SK-N-SH treated with all-trans-retinoic acid at 6 μM for 48 hours (cell line): ENCODE measurements at regions not wholly inside any gene's neighbourhood (a gene's known extent, or its start where the extent isn't known, plus 50 kb on each side); places are given as distances from the start of the nearest gene placed in this dataset.

ENCODE experiments used
- ATAC-seq: fragments of 200-7000 bp; cut with Tn5 transposase; 3 replicates; pipeline ENCODE4 v1.9.1; 2020; ENCODE audit warnings: mild to moderate bottlenecking, moderate library complexity
- BACH2 ChIP-seq: fragments of 250-450 bp; sonication (Bioruptor Pico); IDR thresholded peaks from 2 replicates; pipeline ENCODE4 v1.9.0; 2021; ENCODE audit warnings: mild to moderate bottlenecking, borderline replicate concordance
- CREB5 ChIP-seq: fragments of 250-450 bp; sonication (Bioruptor Pico); IDR thresholded peaks from 2 replicates; pipeline ENCODE4 v1.5.1; 2020; ENCODE audit warnings: low read depth, mild to moderate bottlenecking, moderate library complexity
- CSDC2 ChIP-seq: fragments of 250-450 bp; sonication (Bioruptor Pico); IDR thresholded peaks from 2 replicates; pipeline ENCODE4 v1.5.0; 2020; ENCODE audit warnings: mild to moderate bottlenecking, moderate library complexity
- CSRNP3 ChIP-seq: fragments of 250-450 bp; sonication (Bioruptor Pico); IDR thresholded peaks from 2 replicates; pipeline ENCODE4 v1.5.1; 2021; ENCODE audit warnings: mild to moderate bottlenecking, moderate library complexity
- ESRRG ChIP-seq: fragments of 250-450 bp; sonication (Bioruptor Pico); IDR thresholded peaks from 2 replicates; pipeline ENCODE4 v1.6.1; 2021; ENCODE audit warnings: mild to moderate bottlenecking
- GLIS3 ChIP-seq: fragments of 250-450 bp; sonication (Bioruptor Pico); IDR thresholded peaks from 2 replicates; pipeline ENCODE4 v1.5.0; 2020; ENCODE audit warnings: mild to moderate bottlenecking, moderate library complexity
- ISL1 ChIP-seq: fragments of 250-450 bp; sonication (Bioruptor Pico); IDR thresholded peaks from 2 replicates; pipeline ENCODE4 v2.1.2; 2022; ENCODE audit warnings: mild to moderate bottlenecking, moderate library complexity
- OSR1 ChIP-seq: fragments of 250-450 bp; sonication (Bioruptor Pico); IDR thresholded peaks from 2 replicates; pipeline ENCODE4 v1.8.0; 2022; ENCODE audit warnings: moderate library complexity, mild to moderate bottlenecking, inconsistent platforms
- POU6F1 ChIP-seq: fragments of 250-450 bp; sonication (Bioruptor Pico); IDR thresholded peaks from 2 replicates; pipeline ENCODE4 v1.8.0; 2021; ENCODE audit warnings: low read depth, mild to moderate bottlenecking, moderate library complexity, borderline replicate concordance
- PPARA ChIP-seq: fragments of 250-450 bp; sonication (Bioruptor Pico); IDR thresholded peaks from 2 replicates; pipeline ENCODE4 v1.5.0; 2020; ENCODE audit warnings: mild to moderate bottlenecking, borderline replicate concordance
- RARB ChIP-seq: fragments of 250-450 bp; sonication (Bioruptor Pico); IDR thresholded peaks from 2 replicates; pipeline ENCODE4 v1.8.0; 2021; ENCODE audit warnings: mild to moderate bottlenecking, moderate library complexity
- SNAI2 ChIP-seq: fragments of 250-450 bp; sonication (Bioruptor Pico); IDR thresholded peaks from 2 replicates; pipeline ENCODE4 v1.5.0; 2020; ENCODE audit warnings: mild to moderate bottlenecking, moderate library complexity
- TCF4 ChIP-seq: fragments of 250-450 bp; sonication (Bioruptor Pico); IDR thresholded peaks from 2 replicates; pipeline ENCODE4 v1.8.0; 2021; ENCODE audit warnings: mild to moderate bottlenecking, moderate library complexity, borderline replicate concordance
- TOX ChIP-seq: fragments of 250-450 bp; sonication (Bioruptor Pico); IDR thresholded peaks from 2 replicates; pipeline ENCODE4 v1.8.0; 2021; ENCODE audit warnings: mild to moderate bottlenecking, moderate library complexity, borderline replicate concordance
- TSHZ2 ChIP-seq: fragments of 250-450 bp; sonication (Bioruptor Pico); IDR thresholded peaks from 2 replicates; pipeline ENCODE4 v1.5.0; 2020; ENCODE audit warnings: mild to moderate bottlenecking, moderate library complexity
- ZC3H10 ChIP-seq: fragments of 250-450 bp; sonication (Bioruptor Pico); IDR thresholded peaks from 2 replicates; pipeline ENCODE4 v1.5.1; 2021; ENCODE audit warnings: mild to moderate bottlenecking, moderate library complexity
- ZFP3 ChIP-seq: fragments of 250-450 bp; sonication (Bioruptor Pico); IDR thresholded peaks from 2 replicates; pipeline ENCODE4 v1.5.0; 2020; ENCODE audit warnings: mild to moderate bottlenecking, moderate library complexity
- ZFP30 ChIP-seq: fragments of 450-650 bp; formaldehyde crosslinking; IDR thresholded peaks from 2 replicates; pipeline ENCODE4 v1.5.0; 2022; ENCODE audit warnings: mild to moderate bottlenecking, moderate library complexity
- ZNF565 ChIP-seq: fragments of 450-650 bp; formaldehyde crosslinking; conservative IDR thresholded peaks from 2 replicates; pipeline ENCODE4 v1.5.0; 2020; ENCODE audit warnings: low read depth, mild to moderate bottlenecking, moderate library complexity
- ZNF70 ChIP-seq: fragments of 450-650 bp; formaldehyde crosslinking; IDR thresholded peaks from 2 replicates; pipeline ENCODE4 v1.5.0; 2020; ENCODE audit warnings: mild to moderate bottlenecking, moderate library complexity

DNA sequence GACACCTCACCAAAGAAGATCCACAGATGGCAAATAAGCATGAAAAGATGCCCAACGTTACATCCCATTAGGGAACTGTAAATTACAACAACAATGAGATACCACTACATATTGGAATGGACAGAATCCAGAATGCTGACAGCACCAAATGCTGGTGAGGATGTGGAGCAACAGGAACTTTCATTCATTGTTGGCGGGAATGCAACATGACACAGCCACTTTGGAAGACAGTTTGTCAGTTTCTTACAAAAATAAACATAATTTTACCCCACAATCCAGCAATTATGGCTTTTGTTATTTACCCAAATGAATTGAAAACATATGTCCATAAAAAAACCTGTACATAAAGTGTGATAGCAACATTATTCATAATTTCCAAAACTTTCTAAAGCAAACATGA, 176.8 kb downstream of the C7orf25 start (continued):
- TF ChIP-seq TSHZ2 (CRISPR knock-in tag): no peak
- no peak for TF ChIP-seq ZNF565 (CRISPR knock-in tag)
- no peak for TF ChIP-seq BACH2 (CRISPR knock-in tag)
- TF ChIP-seq, all 23 proteins: peak for 0

DNA sequence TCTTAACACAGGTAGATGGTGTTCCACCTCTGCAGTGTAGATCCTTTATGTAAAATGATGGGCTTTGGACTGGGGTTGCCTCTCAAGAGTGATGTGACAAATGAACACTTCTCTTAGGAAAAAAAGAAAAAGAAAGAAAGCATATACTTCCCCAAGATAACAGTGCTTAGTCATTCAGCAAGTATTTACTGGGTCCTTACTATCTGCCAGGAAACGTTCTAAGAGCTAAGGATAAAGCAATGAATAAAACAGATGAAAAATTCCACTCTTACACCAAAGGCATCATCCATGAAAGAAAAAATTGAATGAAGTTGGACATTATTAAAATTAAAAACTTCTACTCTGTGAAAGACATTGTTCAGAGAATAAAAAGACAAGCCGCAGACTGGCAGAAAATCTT, 177.3 kb downstream of the C7orf25 start:
- ATAC-seq: no peak
- TF ChIP-seq TOX (CRISPR knock-in tag) (no peak), ZNF70 (CRISPR knock-in tag) (no peak), ZC3H10 (no peak), ESRRG (CRISPR knock-in tag) (no peak), TSHZ2 (CRISPR knock-in tag) (no peak), ZFP30 (CRISPR knock-in tag) (no peak), CSDC2 (no peak), BACH2 (CRISPR knock-in tag) (no peak), POU6F1 (CRISPR knock-in tag) (no peak), ZNF565 (CRISPR knock-in tag) (no peak), TCF4 (CRISPR knock-in tag) (no peak), RARB (CRISPR knock-in tag) (no peak), CSRNP3 (CRISPR knock-in tag) (no peak), CREB5 (no peak)

GRCh38 chr7:42733040-42733439, 178.8 kb downstream of the C7orf25 start:
- ATAC-seq: no peak; the same call in 2 of the 3 replicates
- TF ChIP-seq TCF4 (CRISPR knock-in tag) (no peak), TOX (CRISPR knock-in tag) (no peak), SNAI2 (no peak), CSRNP3 (CRISPR knock-in tag) (no peak), ZC3H10 (no peak), ESRRG (CRISPR knock-in tag) (no peak), ISL1 (CRISPR knock-in tag) (no peak), ZNF565 (CRISPR knock-in tag) (no peak), ZNF70 (CRISPR knock-in tag) (no peak), CREB5 (no peak), OSR1 (CRISPR knock-in tag) (no peak), CSDC2 (no peak), GLIS3 (CRISPR knock-in tag) (no peak), PPARA (no peak), TSHZ2 (CRISPR knock-in tag) (no peak), ZFP3 (no peak)
